ENCODE measurements at regions not wholly inside any gene's neighbourhood (a gene's known extent, or its start where the extent isn't known, plus 50 kb on each side); places are given as distances from the start of the nearest gene placed in this dataset.

- no peak for DNase-seq (ENCODE audit: low read depth in 2 of 2)
- TF ChIP-seq, protein P1, sequence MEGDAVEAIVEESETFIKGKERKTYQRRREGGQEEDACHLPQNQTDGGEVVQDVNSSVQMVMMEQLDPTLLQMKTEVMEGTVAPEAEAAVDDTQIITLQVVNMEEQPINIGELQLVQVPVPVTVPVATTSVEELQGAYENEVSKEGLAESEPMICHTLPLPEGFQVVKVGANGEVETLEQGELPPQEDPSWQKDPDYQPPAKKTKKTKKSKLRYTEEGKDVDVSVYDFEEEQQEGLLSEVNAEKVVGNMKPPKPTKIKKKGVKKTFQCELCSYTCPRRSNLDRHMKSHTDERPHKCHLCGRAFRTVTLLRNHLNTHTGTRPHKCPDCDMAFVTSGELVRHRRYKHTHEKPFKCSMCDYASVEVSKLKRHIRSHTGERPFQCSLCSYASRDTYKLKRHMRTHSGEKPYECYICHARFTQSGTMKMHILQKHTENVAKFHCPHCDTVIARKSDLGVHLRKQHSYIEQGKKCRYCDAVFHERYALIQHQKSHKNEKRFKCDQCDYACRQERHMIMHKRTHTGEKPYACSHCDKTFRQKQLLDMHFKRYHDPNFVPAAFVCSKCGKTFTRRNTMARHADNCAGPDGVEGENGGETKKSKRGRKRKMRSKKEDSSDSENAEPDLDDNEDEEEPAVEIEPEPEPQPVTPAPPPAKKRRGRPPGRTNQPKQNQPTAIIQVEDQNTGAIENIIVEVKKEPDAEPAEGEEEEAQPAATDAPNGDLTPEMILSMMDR (IDR thresholded peaks at IDR 0.05; ENCODE audit: low read depth, low read length), result no peak
- no peak overlapping the region for H3K4me3 ChIP-seq (replicated peaks in 1 of 2; ENCODE audit: low read depth in 2 of 2, low read length in 2 of 2)
Measured at GRCh38 chr5:6220346-6221088, 157.8 kb downstream of the MED10 start.

DNA sequence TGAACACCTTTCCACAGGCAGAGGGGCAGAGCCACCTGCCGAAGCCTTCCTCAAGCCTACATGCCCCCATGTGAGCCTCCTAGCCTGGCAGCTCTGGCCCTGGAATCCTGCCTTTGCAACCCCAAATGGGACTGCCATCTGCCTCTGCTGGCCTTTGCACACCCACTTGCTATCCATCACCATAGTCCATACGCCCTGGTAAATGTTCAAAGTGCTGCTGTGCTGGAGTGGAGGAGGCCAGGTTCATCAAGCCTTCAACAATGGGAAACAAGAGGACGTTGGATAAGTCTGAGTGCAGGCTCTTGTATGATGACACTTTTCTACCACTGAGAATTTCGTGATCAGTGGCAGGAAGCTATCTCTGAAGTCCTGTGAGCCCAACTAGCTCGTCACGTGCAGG is 159.8 kb downstream of the MED10 start:
- no peak overlapping the region for H3K4me3 ChIP-seq (replicated peaks in 1 of 2; ENCODE audit: low read depth in 2 of 2, low read length in 2 of 2)
- DNase-seq (ENCODE audit: low read depth in 2 of 2), result no peak
- TF ChIP-seq, protein P1 (IDR thresholded peaks at IDR 0.05; ENCODE audit: low read depth, low read length), result no peak

- TF ChIP-seq, protein P1 (IDR thresholded peaks at IDR 0.05; ENCODE audit: low read depth, low read length), result no peak
Measured at GRCh38 chr5:6218116-6218515, 160.2 kb downstream of the MED10 start.

DNA sequence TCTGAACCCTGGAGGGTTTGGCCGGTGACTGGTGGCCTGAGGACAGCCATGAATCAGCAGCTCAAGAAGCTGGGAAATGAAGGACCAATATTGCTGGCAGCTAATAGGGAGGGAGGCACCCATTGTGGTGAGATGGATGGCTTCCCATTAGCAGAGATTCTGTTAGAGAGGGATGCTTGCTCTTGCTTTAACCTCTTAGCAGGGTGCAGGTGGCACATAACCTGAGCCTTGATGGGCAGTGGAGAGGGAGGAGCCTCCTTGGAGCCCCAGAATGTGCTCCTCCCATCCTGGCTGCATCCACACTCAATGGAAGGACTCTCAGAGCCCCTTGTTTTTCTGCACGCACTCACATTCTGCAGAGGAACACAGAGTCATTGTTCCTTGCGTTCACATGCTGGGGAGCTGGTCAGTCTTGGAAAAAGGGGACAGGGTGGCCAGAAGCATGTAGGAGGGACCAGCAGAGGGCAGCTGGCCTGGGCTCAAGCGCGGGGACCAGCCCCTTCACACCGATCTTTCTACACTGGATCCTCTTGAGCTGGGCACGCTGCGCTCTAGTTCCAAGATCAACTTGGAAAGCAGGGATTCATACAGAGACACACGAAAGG is 161.8 kb downstream of the MED10 start:
- no peak overlapping the region for H3K4me3 ChIP-seq (replicated peaks in 1 of 2; ENCODE audit: low read depth in 2 of 2, low read length in 2 of 2)
- no peak for DNase-seq (ENCODE audit: low read depth in 2 of 2)
- TF ChIP-seq, protein P1 (IDR thresholded peaks at IDR 0.05; ENCODE audit: low read depth, low read length), result no peak

More at GRCh38 chr5:6218116-6218515, 160.2 kb downstream of the MED10 start:
- H3K4me3 ChIP-seq (replicated peaks in 1 of 2; ENCODE audit: low read depth in 2 of 2, low read length in 2 of 2), result no peak overlapping the region
- no peak for DNase-seq (ENCODE audit: low read depth in 2 of 2)

DNA sequence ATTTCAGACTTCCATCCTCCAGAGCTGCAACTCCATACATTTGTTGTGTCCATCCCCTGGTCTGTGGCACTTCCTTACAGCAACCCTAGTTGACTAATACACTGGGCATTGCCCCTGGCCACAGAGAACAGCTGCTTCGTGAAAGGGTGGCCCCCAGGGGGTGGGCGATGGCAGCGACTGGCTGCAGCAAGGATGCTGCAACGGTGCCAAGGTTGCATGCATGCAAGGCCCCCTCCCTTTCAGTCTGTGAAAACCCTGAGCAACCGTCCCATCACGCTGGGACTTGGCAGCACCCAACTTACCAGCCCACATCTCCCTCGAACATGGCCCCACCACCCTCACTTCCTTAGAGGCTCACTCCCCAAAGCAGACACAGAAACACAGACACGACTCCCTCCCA is 162.5 kb downstream of the MED10 start:
- TF ChIP-seq, protein P1 (IDR thresholded peaks at IDR 0.05; ENCODE audit: low read depth, low read length), result no peak

DNA sequence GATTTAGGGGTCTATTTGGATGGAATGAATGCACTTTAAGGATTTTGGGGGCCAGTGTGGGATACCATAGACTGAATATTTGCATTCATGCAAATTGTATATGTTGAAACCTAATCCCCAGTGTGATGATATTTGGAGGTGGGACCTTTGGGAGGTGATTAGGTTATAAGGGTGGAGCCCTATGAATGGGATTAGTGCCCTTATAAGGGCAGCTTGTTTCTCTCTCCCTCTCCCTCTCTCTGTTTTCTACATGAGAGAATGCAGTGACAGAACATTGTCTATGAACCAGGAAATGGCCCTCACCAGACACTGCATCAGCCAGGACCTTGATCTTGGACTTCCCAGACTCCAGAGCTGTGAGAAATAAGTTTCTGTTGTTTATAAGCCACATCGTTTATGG is 166.1 kb downstream of the MED10 start:
- H3K4me3 ChIP-seq (replicated peaks in 1 of 2; ENCODE audit: low read depth in 2 of 2, low read length in 2 of 2), result no peak overlapping the region
- DNase-seq (ENCODE audit: low read depth in 2 of 2), result no peak
- TF ChIP-seq, protein P1 (IDR thresholded peaks at IDR 0.05; ENCODE audit: low read depth, low read length), result no peak

More for the DNA sequence above, 162.5 kb downstream of the MED10 start:
- DNase-seq (ENCODE audit: low read depth in 2 of 2), result no peak
- no peak overlapping the region for H3K4me3 ChIP-seq (replicated peaks in 1 of 2; ENCODE audit: low read depth in 2 of 2, low read length in 2 of 2)
